IMR-90 (cell line): ENCODE measurements at regions not wholly inside any gene's neighbourhood (a gene's known extent, or its start where the extent isn't known, plus 50 kb on each side); places are given as distances from the start of the nearest gene placed in this dataset.

ENCODE experiments used
- ATAC-seq: fragments of 200-7000 bp; cut with Tn5 transposase; 2 replicates; pipeline ENCODE4 v1.9.1; 2020; ENCODE audit warnings: low read depth, mild to moderate bottlenecking, moderate library complexity
- BruUV-seq: library from RNA; stranded (reverse); fragments of 400-500 nt; replicated peaks from 2 replicates; lab custom pipeline; 2021; lab: Mats Ljungman, UMichigan
- CTCF ChIA-PET: fragments of 300-600 bp; formaldehyde crosslinking; extraction: SDS; loops from one replicate; lab custom pipeline; 2021; ENCODE audit warnings: antibody characterized with exemption; lab: Yijun Ruan, JAX
- POLR2A ChIA-PET: fragments of 300-600 bp; sonication (Branson Sonifier 250); formaldehyde crosslinking; loops from one replicate; lab custom pipeline; 2022; ENCODE audit warnings: antibody characterized with exemption; ENCODE audit not compliant: unreplicated experiment; lab: Charles Lee
- DNase-seq: peaks from one replicate; pipeline ENCODE4 v3.0.0; 2013
- H2AFZ ChIP-seq: replicated peaks from 2 replicates; pipeline ENCODE3; 2013; ENCODE audit warnings: low read length, mild to moderate bottlenecking; ENCODE audit not compliant: poor library complexity
- H2AK5ac ChIP-seq: 2 replicates; pipeline ENCODE4 v1.6.1; 2013; ENCODE audit warnings: low read depth, low read length, inconsistent platforms
- H2AK9ac ChIP-seq: replicated peaks from 2 replicates; pipeline ENCODE3; 2013; ENCODE audit warnings: mild to moderate bottlenecking, low read depth, low read length, moderate library complexity; ENCODE audit not compliant: poor library complexity
- H2BK120ac ChIP-seq: 2 replicates; pipeline ENCODE4 v1.6.1; 2013; ENCODE audit warnings: low read depth, low read length, inconsistent platforms
- H2BK15ac ChIP-seq: 3 replicates; pipeline ENCODE4 v1.6.1; 2013; ENCODE audit warnings: low read depth, low read length, inconsistent platforms
- H2BK20ac ChIP-seq: 2 replicates; pipeline ENCODE4 v1.6.1; 2013; ENCODE audit warnings: low read depth, mild to moderate bottlenecking, inconsistent platforms, low read length, moderate library complexity
- H2BK5ac ChIP-seq: 2 replicates; pipeline ENCODE4 v1.6.1; 2013; ENCODE audit warnings: mild to moderate bottlenecking, low read depth, low read length, inconsistent platforms; ENCODE audit not compliant: poor library complexity, severe bottlenecking
- H3K14ac ChIP-seq: replicated peaks from 2 replicates; pipeline ENCODE4 v1.6.1; 2013; ENCODE audit warnings: low read depth, low read length, inconsistent platforms
- H3K18ac ChIP-seq: 2 replicates; pipeline ENCODE4 v1.6.1; 2013; ENCODE audit warnings: low read depth, low read length, control low read depth
- H3K23ac ChIP-seq: 2 replicates; pipeline ENCODE4 v1.6.1; 2013; ENCODE audit warnings: low read depth, low read length, inconsistent platforms
- H3K27ac ChIP-seq: 2 replicates; pipeline ENCODE4 v1.5.1; 2013; ENCODE audit warnings: mild to moderate bottlenecking, control low read depth, low read length; ENCODE audit not compliant: insufficient read depth
- H3K27me3 ChIP-seq: 2 replicates; pipeline ENCODE4 v1.6.1; 2013; ENCODE audit warnings: low read length; ENCODE audit not compliant: control insufficient read depth, insufficient read depth
- H3K36me3 ChIP-seq: 2 replicates; pipeline ENCODE4 v1.6.1; 2013; ENCODE audit warnings: low read length, mixed read lengths; ENCODE audit not compliant: control insufficient read depth, insufficient read depth
- H3K4ac ChIP-seq: 2 replicates; pipeline ENCODE4 v1.6.1; 2013; ENCODE audit warnings: low read depth, low read length, inconsistent platforms
- H3K4me1 ChIP-seq: 2 replicates; pipeline ENCODE4 v1.6.1; 2013; ENCODE audit warnings: low read length, mixed read lengths; ENCODE audit not compliant: control insufficient read depth, insufficient read depth
- H3K4me2 ChIP-seq: 2 replicates; pipeline ENCODE4 v1.6.1; 2013; ENCODE audit warnings: low read depth, mild to moderate bottlenecking, control low read depth, low read length, moderate library complexity
- H3K4me3 ChIP-seq: 2 replicates; pipeline ENCODE4 v1.5.1; 2013; ENCODE audit warnings: low read depth, mild to moderate bottlenecking, control low read depth, low read length, moderate library complexity; ENCODE audit not compliant: insufficient read depth
- H3K56ac ChIP-seq: 2 replicates; pipeline ENCODE4 v1.6.1; 2013; ENCODE audit warnings: low read length, inconsistent platforms; ENCODE audit not compliant: insufficient read depth; ENCODE audit errors: extremely low read depth
- H3K79me1 ChIP-seq, 2 experiments: 2 replicates each; pipeline ENCODE4 v1.6.1; 2013; ENCODE audit warnings: low read length in 2 of 2, inconsistent platforms in 1 of 2, low read depth in 1 of 2
- H3K9ac ChIP-seq: 2 replicates; pipeline ENCODE4 v1.6.1; 2013; ENCODE audit warnings: low read depth, low read length, control low read depth
- H3K9me1 ChIP-seq: 2 replicates; pipeline ENCODE4 v1.6.1; 2013; ENCODE audit warnings: low read length, inconsistent platforms; ENCODE audit not compliant: insufficient read depth
- H3K9me3 ChIP-seq: 2 replicates; pipeline ENCODE4 v1.6.1; 2013; ENCODE audit warnings: low read length; ENCODE audit not compliant: control insufficient read depth, insufficient read depth
- H4K20me1 ChIP-seq: 2 replicates; pipeline ENCODE4 v1.6.1; 2013; ENCODE audit warnings: low read length, inconsistent platforms; ENCODE audit not compliant: insufficient read depth
- H4K5ac ChIP-seq: 2 replicates; pipeline ENCODE4 v1.6.1; 2013; ENCODE audit warnings: mild to moderate bottlenecking, low read depth, low read length, control low read depth
- H4K8ac ChIP-seq, 2 experiments: 2 replicates each; pipeline ENCODE4 v1.6.1; 2013; ENCODE audit warnings: low read depth in 2 of 2, low read length in 2 of 2, control low read depth in 1 of 2, inconsistent platforms in 1 of 2
- H4K91ac ChIP-seq: 2 replicates; pipeline ENCODE4 v1.6.1; 2013; ENCODE audit warnings: low read depth, low read length, inconsistent platforms; ENCODE audit not compliant: insufficient read depth
- BHLHE40 ChIP-seq: fragments of 150-350 bp; IDR thresholded peaks from 2 replicates; pipeline ENCODE4 v1.6.1; 2016; ENCODE audit warnings: mild to moderate bottlenecking, low read depth, low read length
- CEBPB ChIP-seq: IDR thresholded peaks from 2 replicates; pipeline ENCODE4 v1.6.1; 2012; ENCODE audit warnings: low read depth, low read length, improper control_type of control experiment
- CHD1 ChIP-seq: IDR thresholded peaks from 2 replicates; pipeline ENCODE4 v1.6.1; 2012; ENCODE audit warnings: low read depth, low read length, improper control_type of control experiment
- CTCF ChIP-seq: conservative IDR thresholded peaks from 2 replicates; pipeline ENCODE4 v1.5.1; 2012; ENCODE audit warnings: mild to moderate bottlenecking, low read depth, low read length, improper control_type of control experiment
- ELK1 ChIP-seq: fragments of 150-350 bp; IDR thresholded peaks from 2 replicates; pipeline ENCODE4 v1.6.1; 2016; ENCODE audit warnings: low read depth, mild to moderate bottlenecking, low read length, moderate library complexity, borderline replicate concordance
- FOS ChIP-seq: fragments of 150-350 bp; IDR thresholded peaks from 2 replicates; pipeline ENCODE4 v1.6.1; 2016; ENCODE audit warnings: low read depth, low read length
- MAFK ChIP-seq: IDR thresholded peaks from 2 replicates; pipeline ENCODE4 v1.6.1; 2012; ENCODE audit warnings: low read depth, low read length, improper control_type of control experiment
- MAZ ChIP-seq: IDR thresholded peaks from 2 replicates; pipeline ENCODE4 v1.6.1; 2012; ENCODE audit warnings: low read depth, mild to moderate bottlenecking, low read length, improper control_type of control experiment, moderate library complexity, borderline replicate concordance
- MXI1 ChIP-seq: IDR thresholded peaks from 2 replicates; pipeline ENCODE4 v1.6.1; 2012; ENCODE audit warnings: low read depth, mild to moderate bottlenecking, low read length, moderate library complexity, borderline replicate concordance
- NFE2L2 ChIP-seq: fragments of 150-350 bp; IDR thresholded peaks from 2 replicates; pipeline ENCODE4 v1.6.1; 2016; ENCODE audit warnings: low read depth, mild to moderate bottlenecking, low read length
- POLR2A ChIP-seq: IDR thresholded peaks from 2 replicates; pipeline ENCODE4 v1.6.1; 2012; ENCODE audit warnings: mild to moderate bottlenecking, low read depth, low read length
- RAD21 ChIP-seq: IDR thresholded peaks from 2 replicates; pipeline ENCODE4 v1.6.1; 2012; ENCODE audit warnings: low read length, improper control_type of control experiment
- RCOR1 ChIP-seq: IDR thresholded peaks from 2 replicates; pipeline ENCODE4 v1.6.1; 2012; ENCODE audit warnings: mild to moderate bottlenecking, low read length, improper control_type of control experiment; ENCODE audit not compliant: insufficient replicate concordance
- RFX5 ChIP-seq: IDR thresholded peaks from 2 replicates; pipeline ENCODE4 v1.8.0; 2012; ENCODE audit warnings: low read depth, mild to moderate bottlenecking, low read length, moderate library complexity
- SMC3 ChIP-seq: fragments of 150-350 bp; IDR thresholded peaks from 2 replicates; pipeline ENCODE4 v1.6.1; 2016; ENCODE audit warnings: low read depth, mild to moderate bottlenecking, antibody characterized with exemption, low read length, moderate library complexity
- USF2 ChIP-seq: fragments of 150-350 bp; IDR thresholded peaks from 2 replicates; pipeline ENCODE4 v1.6.1; 2017; ENCODE audit warnings: mild to moderate bottlenecking, antibody characterized with exemption, low read length, low read depth
- WGBS, 2 experiments: methylation state at CpG; one replicate each; pipeline versions ENCODE4 v1.1.5 to v1.1.7; 2013; ENCODE audit warnings: missing lambda C conversion rate in 2 of 2; ENCODE audit not compliant: insufficient read length in 1 of 2; ENCODE audit errors: extremely low coverage in 2 of 2; 5-methylcytosine and 5-hydroxymethylcytosine counted together
- dilution Hi-C: fragments of 300-500 bp; cut with HindIII; formaldehyde crosslinking; loops from one replicate; pipeline ENCODE4 v1.14.3; 2018; ENCODE audit warnings: low sequenced_read_pairs; ENCODE audit not compliant: unreplicated experiment
- in situ Hi-C: fragments of 300-500 bp; cut with MboI; formaldehyde crosslinking; loops from 3 replicates; pipeline ENCODE4 v1.14.3; 2019; ENCODE audit warnings: low sequenced_read_pairs, inconsistent platforms, mixed read lengths
- intact Hi-C: fragments of 100-400 bp; cut with micrococcal nuclease; formaldehyde crosslinking; loops from 2 replicates; pipeline ENCODE4 v1.10.0; 2022

- Histone ChIP-seq H3K4ac (no peak overlapping the region), H3K27ac (no peak overlapping the region), H3K56ac (no peak overlapping the region), H3K79me1 (no peaks in the 10 kb centered on the region), H3K18ac (no peak overlapping the region), H2AK5ac (no peak overlapping the region), H3K9me1 (no peaks in the 10 kb centered on the region), H3K9me3 (no peaks in the 10 kb centered on the region), H2BK15ac (no peak overlapping the region), H3K36me3 (no peaks in the 10 kb centered on the region), H2AK9ac (no peak overlapping the region), H2AFZ (no peak overlapping the region), H2BK5ac (no peak overlapping the region), H3K4me1 (no peaks in the 10 kb centered on the region), H4K8ac (no peak overlapping the region), H2BK120ac (no peak overlapping the region), H3K27me3 (no peaks in the 10 kb centered on the region; the same call in 1 of the 2 replicates), H4K5ac (no peak overlapping the region), H2BK20ac (no peak overlapping the region), H4K20me1 (no peaks in the 10 kb centered on the region), H3K9ac (no peak overlapping the region), H3K4me2 (no peak overlapping the region), H3K4me3 (no peak overlapping the region), H3K23ac (no peak overlapping the region), H4K91ac (no peak overlapping the region), H3K14ac (no peak overlapping the region)
- ChIA-PET POLR2A (no interaction called here), CTCF (no interaction called here)
- intact Hi-C loops = no loop called here
- in situ Hi-C loops = no loop called here
- ATAC-seq (no peak), DNase-seq (no peak)
- no TSS peak for BruUV-seq
- 100% methylated on average over 3 of the region's 4 CpGs; no CpG with 5 or more reads in 1 of the 2 experiments for WGBS, 2 experiments
- dilution Hi-C loops = no loop called here
- TF ChIP-seq SMC3 = no peak
- no peak for TF ChIP-seq MXI1
- no peak for TF ChIP-seq RFX5
- TF ChIP-seq RCOR1 = no peak
- no peak for TF ChIP-seq ELK1
- TF ChIP-seq MAZ = no peak
- TF ChIP-seq NFE2L2 = no peak
- no peak for TF ChIP-seq FOS
- TF ChIP-seq BHLHE40 = no peak
- TF ChIP-seq CTCF = no peak
- TF ChIP-seq USF2 = no peak
- no peak for TF ChIP-seq CEBPB
- TF ChIP-seq CHD1 = no peak
- no peak for TF ChIP-seq POLR2A
- no peak for TF ChIP-seq RAD21
- TF ChIP-seq MAFK = no peak
Measured at GRCh38 chr6:21312118-21312517, 281.4 kb upstream of the SOX4 start.
